NAMALWA (cell line): ENCODE measurements at regions not wholly inside any gene's neighbourhood (a gene's known extent, or its start where the extent isn't known, plus 50 kb on each side); places are given as distances from the start of the nearest gene placed in this dataset.

ENCODE experiments used
- DNase-seq: peaks from one replicate; pipeline ENCODE4 v3.0.0-alpha.2; 2015; ENCODE audit warnings: low spot score

DNA sequence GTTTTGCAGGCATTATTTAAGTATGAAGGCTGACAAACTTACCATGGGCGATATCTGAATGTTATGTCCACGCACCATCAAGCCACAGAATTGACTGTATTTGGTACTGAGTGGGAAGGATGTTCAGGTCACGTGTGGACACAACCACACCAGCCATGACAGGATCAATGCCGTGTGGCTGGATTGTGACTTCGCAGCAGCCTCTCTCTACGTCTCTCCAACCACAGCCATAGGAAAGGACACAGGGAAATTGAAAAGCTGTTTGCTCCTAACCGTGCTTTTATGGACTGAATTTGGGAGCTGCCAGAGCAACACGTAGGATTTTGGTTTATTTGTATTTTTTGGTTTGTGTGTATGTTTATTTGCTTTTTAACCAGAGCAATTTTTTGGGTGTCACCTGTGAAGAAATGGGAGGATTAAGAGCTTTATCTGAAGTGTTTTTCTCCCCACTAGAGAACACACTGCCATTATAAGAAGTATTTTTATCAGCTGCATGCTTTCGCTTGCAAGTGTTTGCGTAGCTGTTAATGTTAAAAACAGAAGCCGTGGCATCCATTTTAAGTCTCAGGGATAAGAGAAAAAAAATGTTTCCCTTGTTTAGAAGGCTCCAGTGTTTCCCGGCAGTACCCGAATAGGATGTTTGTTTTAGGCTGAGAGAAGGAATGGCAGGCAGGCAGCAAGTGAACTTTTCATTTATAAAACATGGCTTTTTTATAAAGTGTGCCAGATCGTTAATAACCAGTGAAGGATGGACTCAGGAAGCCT is 401.1 kb upstream of the NFE2L3 start:
- DNase-seq = no peak

DNA sequence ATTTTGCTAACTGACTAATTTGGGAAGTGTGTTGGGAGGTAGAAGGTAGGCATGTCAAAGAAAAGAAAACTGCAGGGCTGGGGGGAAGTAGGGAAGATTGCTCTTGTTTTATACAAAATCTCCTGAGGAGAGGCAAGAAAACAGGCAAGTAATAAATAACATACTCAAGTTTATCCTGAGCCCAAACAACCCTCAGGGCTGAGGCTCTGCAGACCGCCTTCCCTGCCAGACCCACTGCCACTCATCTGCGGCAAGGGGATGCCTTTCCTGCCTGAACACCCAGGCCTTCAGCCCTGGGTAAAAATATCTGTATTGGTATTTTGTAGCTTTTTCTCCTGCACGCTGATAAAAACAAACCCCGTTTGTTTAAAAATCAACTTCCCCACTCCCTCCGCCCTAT is 399.8 kb upstream of the NFE2L3 start:
- DNase-seq = no peak

GRCh38 chr7:25752967-25753791 is 398.8 kb upstream of the NFE2L3 start:
- DNase-seq = no peak

- no peak for DNase-seq
These were observed 398.2 kb upstream of the NFE2L3 start for GRCh38 chr7:25753837-25754236.

GRCh38 chr7:25754333-25754732 is 397.7 kb upstream of the NFE2L3 start:
- no peak for DNase-seq

DNA sequence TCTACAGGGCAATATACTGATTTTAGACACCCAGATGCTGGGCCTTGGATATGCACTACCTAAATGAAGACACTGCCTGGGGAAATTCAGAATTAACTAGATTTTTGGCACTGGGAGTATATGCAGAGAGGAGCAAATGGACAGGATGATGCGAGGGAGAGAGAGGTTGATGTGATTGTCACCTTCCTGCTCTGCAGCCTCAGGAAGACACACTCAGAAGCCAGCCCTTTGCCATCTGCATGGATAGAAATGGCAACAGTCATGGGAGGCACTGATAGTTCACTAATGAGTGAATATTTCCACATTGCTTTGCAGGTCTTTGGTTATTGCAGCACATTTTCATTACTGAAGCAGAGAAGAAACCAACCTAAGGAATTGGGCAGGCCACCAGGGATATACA is 397.2 kb upstream of the NFE2L3 start:
- DNase-seq = no peak

- no peak for DNase-seq
These were observed 395.4 kb upstream of the NFE2L3 start for GRCh38 chr7:25756601-25757000.

- no peak for DNase-seq
These were observed 393.4 kb upstream of the NFE2L3 start for GRCh38 chr7:25758559-25758958.

DNA sequence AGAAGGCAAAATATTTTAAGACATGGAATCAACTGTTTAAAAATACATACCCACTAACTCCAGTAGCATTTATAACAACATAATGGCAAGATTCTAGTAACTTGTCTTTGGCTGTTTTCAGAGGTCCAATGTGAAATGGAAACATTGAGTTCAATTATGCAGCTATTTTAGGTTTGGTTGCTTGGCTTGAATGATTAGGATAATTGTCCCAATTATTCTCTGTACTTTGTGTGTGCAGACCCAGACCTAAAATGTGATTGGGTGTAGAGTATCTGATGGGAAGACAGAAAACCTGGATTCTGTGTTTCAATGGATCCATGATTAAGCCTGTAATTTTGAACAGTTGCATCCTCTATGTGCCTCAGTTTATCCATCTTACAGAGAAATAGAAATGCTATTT is 392.7 kb upstream of the NFE2L3 start:
- DNase-seq = no peak

DNA sequence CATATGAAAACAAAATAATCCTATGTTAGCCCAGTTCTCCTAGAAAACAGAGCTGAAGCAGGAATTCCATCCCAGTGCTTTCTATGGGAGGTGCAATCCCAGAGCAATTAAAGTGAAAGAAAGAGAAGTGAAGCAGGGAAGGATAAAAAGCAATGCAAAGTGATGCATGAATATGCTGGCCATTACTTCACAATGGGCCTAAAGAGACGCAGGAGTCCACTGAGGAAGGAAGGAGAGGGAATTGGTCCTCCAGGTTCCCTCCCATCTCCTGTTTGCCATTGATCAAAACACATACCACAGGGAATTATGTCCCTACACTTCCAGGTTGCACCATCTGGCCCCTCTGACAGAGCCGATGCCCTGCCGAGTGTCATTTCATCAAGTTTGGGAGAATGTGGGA is 392.2 kb upstream of the NFE2L3 start:
- no peak for DNase-seq

DNA sequence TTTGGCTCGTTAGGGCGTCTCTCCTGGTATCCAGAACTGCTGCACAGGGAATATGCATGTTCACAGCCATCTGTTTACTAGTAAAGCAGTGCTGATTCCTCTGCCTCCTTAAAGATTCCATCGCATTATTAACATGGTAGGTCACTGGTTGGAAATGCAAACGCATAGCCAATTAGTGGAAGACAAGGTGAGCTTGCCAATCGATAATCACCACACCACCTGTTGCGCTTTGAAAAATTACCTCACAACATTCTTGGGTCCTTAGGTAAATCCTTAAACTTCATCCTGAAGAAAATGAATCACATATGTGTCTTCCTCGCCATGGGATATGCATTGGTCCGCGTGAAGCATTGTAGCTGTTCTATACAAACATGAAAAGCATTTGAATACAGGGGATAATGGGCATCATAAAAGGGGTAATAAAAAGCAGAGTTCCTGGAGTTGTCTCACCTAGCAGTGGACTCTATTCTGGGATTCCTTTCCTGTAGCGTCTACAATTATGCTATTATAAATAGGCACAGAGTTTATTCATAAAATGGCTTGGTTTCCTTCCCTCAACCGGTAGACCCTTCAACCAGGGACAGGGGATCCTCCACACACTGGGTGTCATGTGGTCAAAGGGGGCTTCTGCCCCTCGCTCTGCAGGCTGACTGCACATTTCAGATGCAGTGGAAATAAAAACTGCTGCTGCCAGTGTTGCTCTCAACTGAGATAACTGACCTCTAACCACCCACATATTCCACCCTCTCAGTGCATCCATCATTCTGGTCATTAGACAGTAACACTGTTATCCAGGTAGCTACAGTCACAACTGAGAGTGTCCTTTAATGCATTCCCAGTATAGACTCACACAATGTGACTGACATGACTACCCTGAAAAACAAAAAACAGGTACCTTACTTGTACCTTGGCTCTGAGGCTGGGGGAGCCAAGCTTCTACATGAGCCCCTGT is 389.2 kb upstream of the NFE2L3 start:
- DNase-seq = no peak

GRCh38 chr7:25763463-25763860 is 388.5 kb upstream of the NFE2L3 start:
- DNase-seq = no peak

- no peak for DNase-seq
These were observed 386.8 kb upstream of the NFE2L3 start for GRCh38 chr7:25765110-25765655.

DNA sequence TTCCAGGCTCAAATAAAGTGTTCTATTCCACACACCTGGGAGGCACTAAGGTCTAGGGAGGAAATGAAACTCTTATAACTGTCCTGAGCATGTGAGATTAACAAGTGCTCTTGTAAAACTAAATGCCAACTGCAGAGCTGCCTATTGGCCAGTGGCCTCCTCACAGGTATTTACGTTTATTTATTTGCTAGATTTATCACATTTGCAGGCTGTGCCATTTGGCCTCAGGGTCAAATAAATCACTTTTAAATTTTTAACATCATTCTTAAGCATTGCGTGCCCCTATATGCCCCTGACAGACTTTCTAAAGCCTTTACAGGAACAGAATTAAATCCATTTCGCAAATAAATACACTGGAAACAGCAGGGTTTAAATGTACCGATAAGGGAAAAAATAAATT is 381.8 kb upstream of the NFE2L3 start:
- no peak for DNase-seq

DNA sequence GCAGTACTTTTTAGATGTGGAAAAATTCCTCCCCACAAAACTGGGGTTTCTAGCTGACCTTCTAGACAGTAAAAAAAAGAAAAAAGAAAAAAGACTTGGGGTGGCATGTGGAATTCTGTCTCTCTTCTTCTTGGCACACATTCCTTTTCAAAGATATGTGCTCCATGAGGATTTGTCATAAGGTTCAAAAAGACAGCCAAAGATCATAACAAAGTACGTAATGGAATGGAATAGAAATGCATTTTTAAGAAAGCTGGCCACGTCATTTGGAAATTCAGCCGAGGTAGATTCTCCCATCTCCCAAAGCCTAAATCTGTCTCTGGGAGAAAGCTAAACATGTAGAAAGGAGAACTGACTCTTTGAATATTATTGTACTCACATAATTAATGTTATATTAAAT is 381.3 kb upstream of the NFE2L3 start:
- no peak for DNase-seq

DNA sequence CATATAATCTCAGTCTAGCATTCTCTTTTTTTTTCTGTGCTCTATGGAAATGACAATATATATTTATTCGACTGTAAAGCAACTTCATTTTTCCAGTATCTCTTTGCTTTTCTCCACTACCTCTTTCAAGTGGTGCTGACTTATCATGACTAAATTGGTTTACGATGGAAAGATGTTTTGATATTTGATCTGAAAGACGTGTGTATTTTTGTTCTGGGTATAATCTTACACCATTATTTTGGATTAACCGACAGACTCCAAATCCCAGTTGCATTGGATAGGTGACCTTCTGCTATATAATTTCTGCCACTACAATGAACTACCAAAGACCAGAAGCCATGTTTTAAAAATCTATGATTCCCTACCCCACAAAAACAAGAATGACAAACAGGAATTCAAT is 380.5 kb upstream of the NFE2L3 start:
- DNase-seq = no peak

DNA sequence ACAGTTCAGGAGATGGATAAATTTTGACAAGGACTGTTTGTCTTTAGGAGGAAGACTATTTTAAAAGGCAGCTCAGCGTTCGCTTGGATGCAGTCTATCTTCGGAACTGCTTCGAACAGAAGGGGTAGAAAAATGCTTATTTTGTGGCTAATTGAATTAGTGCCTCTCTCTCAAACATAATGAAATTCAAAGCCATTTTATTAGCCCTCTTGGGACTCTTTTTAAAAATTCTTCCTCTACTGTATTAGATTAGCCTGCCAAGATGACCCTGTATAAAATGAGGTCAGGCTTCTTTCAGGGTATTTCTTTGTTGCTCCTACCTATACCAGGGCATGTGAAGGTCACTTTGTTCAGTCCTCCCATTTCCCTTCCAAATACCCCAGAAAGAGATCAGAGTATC is 379.2 kb upstream of the NFE2L3 start:
- no peak for DNase-seq

DNA sequence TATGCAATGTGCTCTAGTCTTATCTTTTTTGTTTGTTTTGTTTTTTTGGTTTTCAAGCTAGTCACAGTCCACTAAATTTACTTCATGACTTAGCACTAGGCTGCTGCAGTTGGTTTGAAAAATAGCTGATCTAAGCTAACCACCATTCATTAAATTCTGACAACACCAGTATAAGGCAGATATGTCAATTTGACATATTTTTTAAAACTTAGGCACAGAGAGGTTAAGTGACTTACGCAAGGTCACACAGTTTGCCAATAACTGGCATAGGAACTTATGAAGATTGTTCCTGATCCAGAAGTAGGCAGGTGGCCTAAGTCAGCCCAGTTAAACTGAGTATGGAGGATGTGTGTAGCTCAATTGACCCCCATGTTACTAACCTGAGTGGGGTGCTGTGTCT is 377.3 kb upstream of the NFE2L3 start:
- no peak for DNase-seq

DNA sequence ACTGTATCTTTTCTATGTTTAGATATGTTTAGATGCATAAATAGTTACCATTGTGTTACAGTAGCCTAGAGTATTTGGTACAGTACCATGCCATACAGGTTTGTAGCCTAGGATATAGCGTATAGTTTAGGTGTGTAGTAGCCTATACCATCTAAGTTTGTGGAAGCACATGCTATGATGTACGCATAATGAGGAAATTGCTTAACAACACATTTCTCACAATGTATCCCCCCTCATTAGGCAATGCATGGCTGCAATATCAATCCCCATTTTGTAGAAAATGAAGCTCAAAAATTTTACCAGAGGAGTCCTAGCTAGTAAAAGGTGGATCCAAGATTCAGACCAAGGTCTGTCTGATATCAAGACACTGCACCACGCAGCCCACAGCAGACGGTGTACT is 376.4 kb upstream of the NFE2L3 start:
- no peak for DNase-seq

DNA sequence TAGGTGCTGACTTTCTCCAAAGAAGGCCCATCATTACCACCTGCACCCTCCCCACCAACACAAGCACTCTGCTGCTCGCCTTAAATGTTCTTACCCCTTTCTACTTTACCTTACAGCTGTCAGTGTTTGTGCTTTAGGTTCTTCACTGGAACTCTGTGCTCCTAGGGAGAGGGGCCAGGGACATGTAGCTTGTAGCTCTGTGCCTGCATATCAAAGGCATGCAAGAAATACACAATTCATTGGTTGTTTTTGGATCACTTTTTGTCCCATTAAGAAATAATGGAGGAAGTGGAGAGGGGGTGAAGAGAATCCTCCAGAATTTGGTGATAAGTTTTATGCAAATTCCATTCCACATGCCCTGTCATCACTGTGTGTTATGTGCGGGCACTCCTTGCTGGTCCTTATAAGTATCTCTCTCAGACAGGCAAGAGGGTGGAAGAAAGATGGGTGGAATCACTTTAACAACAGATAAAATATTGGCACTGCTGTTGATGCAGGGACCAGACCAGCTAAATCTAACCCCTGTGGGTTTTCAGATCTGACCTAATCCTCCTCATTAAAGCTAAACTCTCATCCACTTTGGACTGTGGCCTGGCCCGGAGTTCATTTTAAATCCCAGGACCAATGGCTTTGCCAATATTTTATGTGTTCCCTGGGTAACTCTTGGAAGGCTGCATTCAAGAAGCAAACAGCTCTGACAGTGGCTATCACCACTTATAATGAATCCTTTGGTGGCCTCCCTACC is 375.8 kb upstream of the NFE2L3 start:
- DNase-seq = no peak

DNA sequence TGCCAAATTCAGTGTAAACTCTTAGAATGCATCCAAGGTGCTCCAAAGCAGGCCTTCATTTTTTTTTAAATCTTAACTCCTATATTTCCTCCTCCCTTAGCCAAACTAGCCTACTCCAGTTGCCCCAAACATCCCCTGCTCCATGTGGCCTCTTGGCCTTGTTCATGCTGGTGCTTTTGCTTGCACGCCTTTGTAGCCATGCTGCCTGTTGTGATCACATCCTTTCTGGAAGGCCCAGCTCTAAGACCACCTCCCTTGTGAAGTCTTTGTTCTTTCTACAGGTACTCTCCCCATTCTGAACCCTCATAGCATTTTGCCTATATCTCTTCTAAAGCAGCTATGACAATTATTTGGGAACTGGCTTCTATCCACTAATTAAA is 375.3 kb upstream of the NFE2L3 start:
- DNase-seq = no peak
